Stimulated activated CD8-positive, alpha-beta memory T cell treated with anti-CD3 and anti-CD28 coated beads, Interleukin-7, amount 100 ng/mL, for 4 hours (primary cell): ENCODE measurements at regions not wholly inside any gene's neighbourhood (a gene's known extent, or its start where the extent isn't known, plus 50 kb on each side); places are given as distances from the start of the nearest gene placed in this dataset.
"Not testable (repeated sequence)": the region's sequence is repeated elsewhere in the genome, so short reads cannot be mapped to it uniquely, and the experiment has no call there.

ENCODE experiments used
- DNase-seq, 2 donors: peaks; one replicate each; pipeline ENCODE4 v3.0.0-alpha.2; 2020; ENCODE audit warnings: low read depth in 2 of 2

GRCh38 chr16:80123189-80123588 lies 417.6 kb upstream of the DYNLRB2 start:
- DNase-seq, result no peak

DNA sequence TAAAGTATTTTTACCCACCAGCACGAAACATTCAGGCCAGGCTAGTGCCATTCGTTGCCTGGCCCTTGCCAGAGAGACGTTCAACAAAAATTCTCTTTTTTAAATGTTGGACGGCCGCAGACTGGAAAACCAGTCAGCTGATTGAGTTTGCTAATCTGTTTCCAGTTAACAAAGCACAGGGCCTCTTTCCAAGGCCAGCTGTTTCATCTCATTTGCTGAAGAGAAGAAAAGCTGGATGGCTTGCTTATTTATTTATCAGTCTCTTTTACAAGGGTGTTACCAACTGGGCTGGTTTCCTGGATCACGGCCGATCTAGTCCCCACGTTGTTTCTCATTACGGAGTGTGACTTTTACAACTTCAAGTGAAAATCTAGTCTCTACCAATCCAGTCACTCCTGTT lies 418.7 kb upstream of the DYNLRB2 start:
- no peak for DNase-seq

- DNase-seq, result no peak
Measured at GRCh38 chr16:80121522-80121909, 419.3 kb upstream of the DYNLRB2 start.

GRCh38 chr16:80120899-80121521 lies 419.8 kb upstream of the DYNLRB2 start:
- no peak for DNase-seq

DNA sequence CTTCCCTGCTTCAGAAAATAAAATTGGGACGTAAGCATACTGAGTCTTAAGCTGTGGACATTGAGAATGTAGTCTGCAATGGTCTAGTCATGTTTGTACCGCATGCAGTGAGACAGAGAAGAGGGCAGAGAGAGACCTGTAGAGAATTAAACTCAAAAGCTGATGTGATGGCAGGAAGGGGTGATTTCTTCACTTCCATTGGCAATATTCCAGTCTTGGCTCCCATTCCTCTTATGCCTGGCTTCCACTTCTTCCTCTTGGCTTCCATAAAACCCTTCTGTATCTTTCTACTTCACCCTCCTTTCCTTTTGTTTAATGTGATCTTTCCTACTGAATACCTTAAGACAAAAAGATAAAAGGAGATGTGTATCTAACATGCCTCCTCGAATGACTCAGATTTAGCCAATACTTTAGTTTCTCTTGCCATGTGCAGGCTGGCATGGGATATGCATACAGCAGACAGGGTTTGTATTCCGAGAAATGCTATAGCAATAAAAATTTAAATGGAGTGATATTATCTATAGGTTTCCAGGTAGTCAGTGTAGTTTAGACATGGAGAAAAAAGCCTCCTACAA lies 423.1 kb upstream of the DYNLRB2 start:
- no peak for DNase-seq

GRCh38 chr16:80116711-80117110 lies 424.1 kb upstream of the DYNLRB2 start:
- DNase-seq, result no peak

GRCh38 chr16:80114699-80115098 lies 426.1 kb upstream of the DYNLRB2 start:
- DNase-seq, result no peak

DNA sequence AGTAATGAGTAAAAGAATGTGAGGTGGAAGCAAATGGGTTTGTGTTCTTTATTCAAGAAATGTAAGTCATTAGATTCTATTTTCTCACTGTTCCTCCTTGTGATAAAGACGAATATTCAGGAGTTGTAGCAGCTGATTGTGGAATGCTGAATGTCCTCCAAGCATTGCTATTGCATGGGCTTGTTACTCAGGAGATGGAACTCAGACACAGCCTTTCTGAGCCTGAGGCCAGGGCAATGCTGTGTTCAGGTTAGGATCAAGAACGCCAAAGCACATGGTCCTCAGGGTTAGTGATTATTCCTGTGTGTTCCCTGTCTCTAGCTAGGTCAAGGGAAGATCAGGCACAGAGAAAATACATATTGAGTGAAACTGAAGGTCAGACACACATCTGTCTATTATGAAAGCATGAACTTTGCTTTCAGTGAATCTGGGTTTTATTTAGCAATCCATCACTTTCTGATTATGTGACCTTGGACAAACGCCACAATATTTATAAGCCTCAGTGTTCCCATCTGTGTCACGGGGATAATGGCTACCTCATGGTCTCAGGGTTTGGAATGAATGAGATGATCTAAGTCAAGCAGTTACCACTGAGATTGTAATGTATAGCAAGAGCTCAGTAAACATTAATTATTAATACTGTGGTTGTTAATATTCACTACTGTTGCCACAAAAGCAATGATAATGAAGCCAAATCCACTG lies 426.8 kb upstream of the DYNLRB2 start:
- no peak for DNase-seq

DNA sequence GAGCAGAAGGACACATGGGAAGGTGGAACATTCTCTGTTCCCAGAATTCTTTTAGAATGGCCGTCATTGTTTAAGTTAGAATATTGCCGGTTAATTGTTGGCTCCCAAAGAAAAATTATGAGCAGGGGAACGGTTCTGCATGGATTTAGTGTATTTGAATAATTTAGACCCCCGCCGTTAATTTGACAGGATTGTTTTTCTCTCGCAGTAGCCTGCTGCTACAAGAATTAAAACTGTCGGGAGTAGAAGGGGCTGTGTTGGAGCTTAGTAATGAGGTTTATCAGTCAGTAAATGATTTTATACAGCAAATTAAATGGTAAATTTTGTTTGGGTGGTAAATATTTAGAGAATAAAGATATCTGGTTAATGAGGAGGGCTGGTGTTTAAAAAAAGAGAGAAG lies 431.2 kb upstream of the DYNLRB2 start:
- DNase-seq, result no peak

- DNase-seq, result no peak
Measured at GRCh38 chr16:80107900-80108299, 432.9 kb upstream of the DYNLRB2 start.

- no peak for DNase-seq
Measured at GRCh38 chr16:80105751-80106150, 435.0 kb upstream of the DYNLRB2 start.

DNA sequence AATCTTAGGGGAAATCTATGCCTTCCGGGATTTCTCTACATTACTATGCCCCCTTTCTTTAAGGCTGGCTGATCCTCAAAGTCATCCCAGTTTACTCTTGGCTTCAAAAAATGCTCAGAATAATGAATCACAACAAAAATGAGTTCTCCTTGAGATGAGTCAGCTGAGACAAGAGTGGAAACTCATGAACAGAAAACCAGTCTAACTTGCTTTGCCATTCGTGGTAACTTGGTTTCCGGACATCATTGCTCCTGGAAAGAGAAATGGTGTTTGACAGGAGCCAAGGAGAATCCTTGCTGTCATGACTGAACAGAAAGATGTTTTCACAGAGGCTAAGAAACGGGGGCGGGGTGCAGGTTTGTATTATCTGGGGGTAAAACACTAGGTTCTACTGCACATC lies 435.6 kb upstream of the DYNLRB2 start:
- no peak for DNase-seq

DNA sequence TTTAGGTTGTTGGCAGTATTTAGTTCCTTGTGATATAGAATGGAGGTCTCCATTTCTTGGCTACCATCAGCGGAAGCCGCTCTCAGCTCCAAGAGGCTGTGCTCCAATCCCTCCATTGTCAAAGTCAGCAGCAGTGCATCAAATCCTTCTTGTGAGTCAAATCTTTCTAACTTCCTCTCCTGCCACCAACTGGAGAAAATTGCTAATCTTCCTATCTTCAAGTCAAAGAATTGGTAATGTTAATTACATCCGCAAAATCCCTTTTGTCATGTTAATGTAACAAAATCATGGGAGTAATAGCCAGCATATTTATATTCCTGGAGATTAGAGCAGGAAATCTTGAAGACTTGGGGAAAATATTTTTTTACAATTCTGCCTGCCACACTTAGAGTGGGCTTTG lies 436.4 kb upstream of the DYNLRB2 start:
- DNase-seq, result no peak

- DNase-seq, result no peak
Measured at GRCh38 chr16:80103463-80103862, 437.3 kb upstream of the DYNLRB2 start.

GRCh38 chr16:80100846-80101451 lies 439.8 kb upstream of the DYNLRB2 start:
- no peak for DNase-seq

- DNase-seq, result no peak
Measured at GRCh38 chr16:80100186-80100585, 440.6 kb upstream of the DYNLRB2 start.

DNA sequence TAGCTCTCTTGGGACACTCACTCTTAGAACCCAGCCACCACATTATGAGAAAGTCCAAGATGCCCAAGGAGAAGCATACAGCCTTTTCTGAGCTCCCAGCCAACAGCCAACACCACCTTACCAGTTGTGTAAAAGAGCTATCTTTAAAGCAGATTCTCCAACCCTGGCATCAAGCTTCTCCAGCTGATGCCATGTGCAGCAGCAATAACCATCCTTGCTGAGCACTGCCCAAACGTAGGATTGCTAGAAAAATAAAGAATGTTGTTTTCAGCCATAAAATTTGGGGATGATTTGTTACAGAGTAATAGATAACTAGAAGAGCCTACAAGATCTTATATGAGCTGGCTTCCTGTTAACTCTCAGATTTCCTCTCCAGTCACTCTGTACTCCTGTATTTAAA lies 443.7 kb upstream of the DYNLRB2 start:
- DNase-seq, result no peak

- no peak for DNase-seq
Measured at GRCh38 chr16:80092681-80093080, 448.1 kb upstream of the DYNLRB2 start.

DNA sequence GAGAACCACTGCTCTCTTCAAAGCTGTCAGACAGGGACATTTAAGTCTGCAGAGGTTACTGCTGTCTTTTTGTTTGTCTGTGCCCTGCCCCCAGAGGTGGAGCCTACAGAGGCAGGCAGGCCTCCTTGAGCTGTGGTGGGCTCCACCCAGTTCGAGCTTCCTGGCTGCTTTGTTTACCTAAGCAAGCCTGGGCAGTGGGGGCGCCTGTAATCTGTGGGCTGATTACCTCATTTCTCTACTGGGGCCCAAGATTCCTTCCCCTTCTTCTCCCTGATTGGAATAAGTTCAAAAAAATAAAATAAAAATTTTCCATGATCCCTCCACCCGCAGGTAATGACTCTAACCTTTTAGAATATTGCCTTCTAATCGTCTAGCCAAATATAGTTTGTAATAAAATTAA lies 449.3 kb upstream of the DYNLRB2 start:
- DNase-seq, result not testable (repeated sequence)

DNA sequence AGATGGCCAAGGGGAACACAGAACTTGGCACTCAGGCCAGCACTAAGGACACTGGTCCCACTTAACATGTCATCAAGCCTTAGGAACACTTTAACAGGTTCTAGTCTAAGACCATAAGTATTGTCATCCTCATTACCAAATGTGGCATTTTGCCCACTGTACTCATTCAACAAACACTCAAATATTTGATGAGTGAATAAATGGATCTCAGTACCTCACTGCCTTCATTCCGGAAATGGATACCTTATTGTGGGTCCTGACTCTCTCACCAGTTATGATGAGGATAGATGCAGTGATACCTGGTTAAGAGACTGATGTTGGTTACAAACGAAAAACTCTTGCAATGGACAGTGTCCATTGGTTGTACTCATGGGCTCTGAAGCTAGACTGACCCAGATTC lies 455.2 kb upstream of the DYNLRB2 start:
- DNase-seq, result no peak

DNA sequence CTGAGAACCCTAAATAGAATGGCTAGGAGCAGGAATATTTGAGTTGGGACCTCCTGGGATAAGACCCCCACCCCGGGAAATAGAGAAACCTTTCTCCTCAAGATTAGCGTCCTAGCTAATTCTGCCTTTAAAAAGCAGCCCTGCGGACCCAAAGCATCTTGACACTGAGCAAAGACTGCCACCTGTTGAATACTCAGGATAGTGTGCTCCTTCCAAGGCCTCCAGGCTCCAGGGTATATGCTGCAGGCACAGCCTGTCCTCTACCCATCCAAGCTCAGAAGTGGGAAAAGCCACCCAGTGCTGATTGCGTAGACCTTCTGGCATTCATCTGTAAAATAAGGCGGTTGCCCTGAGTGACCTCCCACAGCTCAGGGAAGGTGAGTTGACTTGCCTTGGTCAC lies 456.2 kb upstream of the DYNLRB2 start:
- DNase-seq, result no peak

DNA sequence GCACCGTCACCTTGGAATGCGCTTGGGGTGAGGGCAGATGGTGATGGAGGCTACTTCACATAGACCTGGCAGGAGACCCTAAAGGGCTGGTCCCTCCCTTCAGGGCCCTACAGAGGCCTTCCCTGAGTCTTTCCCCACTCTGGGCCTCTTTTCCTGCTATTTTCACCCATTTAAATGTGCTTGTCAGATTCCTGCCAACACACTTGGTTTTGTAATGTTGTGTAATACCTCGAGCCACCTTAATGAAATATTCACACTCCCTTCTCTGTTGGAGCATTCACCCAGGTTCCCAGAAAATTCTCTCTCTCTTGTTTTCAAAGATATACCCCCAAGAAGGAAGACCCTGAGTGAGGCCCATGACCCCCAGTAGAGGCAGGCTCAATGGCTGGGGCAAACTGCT lies 456.6 kb upstream of the DYNLRB2 start:
- DNase-seq, result no peak

GRCh38 chr16:80082906-80083305 lies 457.9 kb upstream of the DYNLRB2 start:
- DNase-seq, result no peak
